Right lobe of liver (tissue), 4 donors: ENCODE measurements at regions not wholly inside any gene's neighbourhood (a gene's known extent, or its start where the extent isn't known, plus 50 kb on each side); places are given as distances from the start of the nearest gene placed in this dataset.

Experiments used
- CTCF ChIP-seq, 4 donors: fragments of 200-600 bp in 3 of 4; fragments of 450-650 bp in 1 of 4; IDR thresholded peaks; one replicate each; pipeline versions ENCODE4 v1.5.1 to v1.8.0; 2016 to 2022; ENCODE audit warnings: antibody characterized with exemption in 4 of 4, mild to moderate bottlenecking in 2 of 4
- POLR2A ChIP-seq: fragments of 450-650 bp; IDR thresholded peaks from one replicate; pipeline ENCODE4 v1.6.1; 2017; ENCODE audit warnings: antibody characterized with exemption, mild to moderate bottlenecking
- donor health status: DM: no; HTN: no; CAD: no.
- donor health status: DM: no; HTN: no; CAD: no.
- donor health status: DM: no; HTN: yes; CAD: no.

GRCh38 chr3:103991-104390 lies 92.6 kb upstream of the CHL1 start:
- TF ChIP-seq CTCF (IDR thresholded peaks at IDR 0.05) (no peak), POLR2A (no peak)
